OCI-LY1 (cell line): ENCODE measurements at regions not wholly inside any gene's neighbourhood (a gene's known extent, or its start where the extent isn't known, plus 50 kb on each side); places are given as distances from the start of the nearest gene placed in this dataset.

ENCODE experiments used
- H2AFZ ChIP-seq: fragments of 200-600 bp; sonication (generic), shearing (Covaris generic); 2 replicates; pipeline ENCODE4 v1.6.0; 2014; ENCODE audit warnings: antibody characterized with exemption, mild to moderate bottlenecking, low read length
- H3F3A ChIP-seq: fragments of 200-600 bp; sonication (generic), shearing (Covaris generic); 2 replicates; pipeline ENCODE4 v1.6.0; 2014; ENCODE audit warnings: mild to moderate bottlenecking, antibody characterized with exemption, low read length, moderate library complexity; ENCODE audit not compliant: insufficient read depth
- H3K27ac ChIP-seq: fragments of 200-600 bp; sonication (generic); 2 replicates; pipeline ENCODE4 v1.5.1; 2014; ENCODE audit warnings: low read length, mixed run types, mild to moderate bottlenecking, low read depth; ENCODE audit not compliant: poor library complexity, severe bottlenecking
- H3K27me3 ChIP-seq: fragments of 200-600 bp; sonication (generic); 2 replicates; pipeline ENCODE4 v1.6.0; 2014; ENCODE audit warnings: antibody characterized with exemption, mild to moderate bottlenecking, low read length, moderate library complexity; ENCODE audit not compliant: insufficient read depth
- H3K36me3 ChIP-seq: fragments of 200-600 bp; sonication (generic); 2 replicates; pipeline ENCODE4 v1.6.1; 2014; ENCODE audit warnings: mild to moderate bottlenecking, antibody characterized with exemption, low read length, moderate library complexity, mixed read lengths; ENCODE audit not compliant: insufficient read depth
- H3K4me1 ChIP-seq: fragments of 200-600 bp; sonication (generic); 2 replicates; pipeline ENCODE4 v1.5.1; 2014; ENCODE audit warnings: mild to moderate bottlenecking, low read length, moderate library complexity; ENCODE audit not compliant: insufficient read depth, severe bottlenecking
- H3K4me2 ChIP-seq: fragments of 200-600 bp; sonication (generic), shearing (Covaris generic); 2 replicates; pipeline ENCODE4 v1.6.1; 2014; ENCODE audit warnings: low read length
- H3K4me3 ChIP-seq: fragments of 200-600 bp; sonication (generic); 2 replicates; pipeline ENCODE4 v1.5.1; 2014; ENCODE audit warnings: low read length, low read depth, mild to moderate bottlenecking, mixed read lengths; ENCODE audit not compliant: poor library complexity, severe bottlenecking
- H3K79me2 ChIP-seq: fragments of 200-600 bp; shearing (Covaris generic); 2 replicates; pipeline ENCODE4 v1.6.1; 2016; ENCODE audit warnings: mixed run types, low read length, mixed read lengths; ENCODE audit not compliant: insufficient read depth
- H3K9ac ChIP-seq: fragments of 200-600 bp; sonication (generic), shearing (Covaris generic); 2 replicates; pipeline ENCODE4 v1.6.1; 2014; ENCODE audit warnings: mild to moderate bottlenecking, low read length, mixed read lengths
- H3K9me2 ChIP-seq: fragments of 200-600 bp; sonication (generic), shearing (Covaris generic); 2 replicates; pipeline ENCODE4 v1.6.1; 2014; ENCODE audit warnings: low read depth, mild to moderate bottlenecking, low read length, mixed read lengths
- H3K9me3 ChIP-seq: fragments of 200-600 bp; shearing (Covaris generic); 2 replicates; pipeline ENCODE4 v1.6.1; 2014; ENCODE audit warnings: low read length, mixed read lengths
- H4K20me1 ChIP-seq: fragments of 200-600 bp; sonication (generic), shearing (Covaris generic); 2 replicates; pipeline ENCODE4 v1.6.0; 2016; ENCODE audit warnings: mild to moderate bottlenecking, low read length; ENCODE audit not compliant: insufficient read depth
- EZH2 ChIP-seq: fragments of 200-600 bp; sonication (generic), shearing (Covaris generic); IDR thresholded peaks from 2 replicates; pipeline ENCODE4 v1.8.0; 2017; ENCODE audit warnings: borderline replicate concordance, mixed run types, mild to moderate bottlenecking, antibody characterized with exemption, low read length, moderate library complexity, mixed read lengths
- TF ChIP-seq, protein P1 (sequence below): fragments of 200-600 bp; sonication (generic), shearing (Covaris generic); IDR thresholded peaks from 2 replicates; pipeline ENCODE4 v1.5.1; 2017; ENCODE audit warnings: mild to moderate bottlenecking, antibody characterized with exemption, low read length, moderate library complexity, mixed read lengths

DNA sequence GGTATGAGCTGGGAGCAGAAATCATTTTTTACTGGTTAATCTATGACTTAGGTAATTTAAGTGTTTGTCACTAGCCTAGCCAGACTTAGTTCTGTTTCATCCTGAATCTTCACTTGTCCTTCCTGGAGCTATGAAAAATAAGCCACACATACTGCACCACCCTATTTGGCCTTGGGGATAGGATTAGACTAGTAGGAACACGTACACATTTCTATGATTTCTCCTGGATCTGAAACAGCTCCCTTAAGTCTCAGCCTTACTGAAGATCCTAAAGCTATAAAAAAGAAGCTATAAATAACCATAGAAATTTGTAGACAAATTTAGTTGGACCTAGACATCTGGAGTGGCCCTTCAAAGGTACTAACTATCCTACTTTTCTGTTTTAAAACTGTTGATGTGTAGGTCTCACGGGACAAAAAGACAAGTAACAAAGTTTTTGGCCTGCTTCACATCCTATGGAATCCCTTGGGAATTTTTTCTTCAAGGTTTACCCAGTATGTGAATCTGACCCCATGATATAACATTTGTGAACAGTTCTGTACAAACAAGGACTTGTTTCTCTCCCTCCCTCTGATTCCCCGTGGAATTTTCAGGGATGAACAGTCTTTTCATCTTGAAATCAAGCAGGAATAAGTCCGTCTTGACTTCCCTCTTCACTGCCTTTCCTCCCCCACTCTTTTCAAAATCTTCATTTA, 275.0 kb downstream of the FAM76B start:
- H3K27me3 ChIP-seq: no peaks in the 10 kb centered on the region
- no peak for TF ChIP-seq EZH2
- TF ChIP-seq, protein P1, sequence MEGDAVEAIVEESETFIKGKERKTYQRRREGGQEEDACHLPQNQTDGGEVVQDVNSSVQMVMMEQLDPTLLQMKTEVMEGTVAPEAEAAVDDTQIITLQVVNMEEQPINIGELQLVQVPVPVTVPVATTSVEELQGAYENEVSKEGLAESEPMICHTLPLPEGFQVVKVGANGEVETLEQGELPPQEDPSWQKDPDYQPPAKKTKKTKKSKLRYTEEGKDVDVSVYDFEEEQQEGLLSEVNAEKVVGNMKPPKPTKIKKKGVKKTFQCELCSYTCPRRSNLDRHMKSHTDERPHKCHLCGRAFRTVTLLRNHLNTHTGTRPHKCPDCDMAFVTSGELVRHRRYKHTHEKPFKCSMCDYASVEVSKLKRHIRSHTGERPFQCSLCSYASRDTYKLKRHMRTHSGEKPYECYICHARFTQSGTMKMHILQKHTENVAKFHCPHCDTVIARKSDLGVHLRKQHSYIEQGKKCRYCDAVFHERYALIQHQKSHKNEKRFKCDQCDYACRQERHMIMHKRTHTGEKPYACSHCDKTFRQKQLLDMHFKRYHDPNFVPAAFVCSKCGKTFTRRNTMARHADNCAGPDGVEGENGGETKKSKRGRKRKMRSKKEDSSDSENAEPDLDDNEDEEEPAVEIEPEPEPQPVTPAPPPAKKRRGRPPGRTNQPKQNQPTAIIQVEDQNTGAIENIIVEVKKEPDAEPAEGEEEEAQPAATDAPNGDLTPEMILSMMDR: no peak
- no peaks in the 10 kb centered on the region for H3K36me3 ChIP-seq
- H3K4me2 ChIP-seq: no peak overlapping the region
- no peaks in the 10 kb centered on the region for H3K9me2 ChIP-seq
- no peak overlapping the region for H3K27ac ChIP-seq
- H3K4me3 ChIP-seq: no peak overlapping the region
- H2AFZ ChIP-seq: no peak overlapping the region
- H4K20me1 ChIP-seq: no peaks in the 10 kb centered on the region
- H3K79me2 ChIP-seq: no peaks in the 10 kb centered on the region
- no peak overlapping the region for H3K9ac ChIP-seq
- H3K9me3 ChIP-seq: no peaks in the 10 kb centered on the region
- H3K4me1 ChIP-seq: no peaks in the 10 kb centered on the region
- no peaks in the 10 kb centered on the region for H3F3A ChIP-seq

DNA sequence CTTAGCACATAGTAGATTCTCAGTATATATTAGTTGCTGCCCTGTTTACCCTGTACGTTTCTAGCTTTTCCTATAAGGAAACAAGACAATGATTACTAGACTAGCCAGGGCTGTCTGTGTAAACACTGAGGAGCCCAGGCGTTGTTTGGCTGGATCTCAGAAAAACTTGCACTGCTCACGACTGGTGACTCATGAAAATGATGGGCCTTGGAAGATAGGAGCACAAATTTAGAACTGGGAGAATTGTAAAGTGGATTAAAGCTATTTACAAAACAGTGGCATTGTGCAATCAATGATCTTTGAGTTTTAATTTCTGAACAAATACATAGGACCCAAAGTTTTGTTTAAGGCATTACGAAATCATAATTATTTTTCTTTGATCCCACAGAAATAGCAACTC, 276.9 kb downstream of the FAM76B start:
- no peaks in the 10 kb centered on the region for H3K79me2 ChIP-seq
- no peak overlapping the region for H3K4me3 ChIP-seq
- H3K9me2 ChIP-seq: no peaks in the 10 kb centered on the region
- H3K9me3 ChIP-seq: no peaks in the 10 kb centered on the region
- no peaks in the 10 kb centered on the region for H3F3A ChIP-seq
- no peaks in the 10 kb centered on the region for H3K27me3 ChIP-seq
- no peak overlapping the region for H2AFZ ChIP-seq
- no peaks in the 10 kb centered on the region for H3K4me1 ChIP-seq
- no peak overlapping the region for H3K9ac ChIP-seq
- H4K20me1 ChIP-seq: no peaks in the 10 kb centered on the region
- no peak overlapping the region for H3K4me2 ChIP-seq
- TF ChIP-seq, protein P1: no peak
- TF ChIP-seq EZH2: no peak
- H3K36me3 ChIP-seq: no peaks in the 10 kb centered on the region
- H3K27ac ChIP-seq: no peak overlapping the region

DNA sequence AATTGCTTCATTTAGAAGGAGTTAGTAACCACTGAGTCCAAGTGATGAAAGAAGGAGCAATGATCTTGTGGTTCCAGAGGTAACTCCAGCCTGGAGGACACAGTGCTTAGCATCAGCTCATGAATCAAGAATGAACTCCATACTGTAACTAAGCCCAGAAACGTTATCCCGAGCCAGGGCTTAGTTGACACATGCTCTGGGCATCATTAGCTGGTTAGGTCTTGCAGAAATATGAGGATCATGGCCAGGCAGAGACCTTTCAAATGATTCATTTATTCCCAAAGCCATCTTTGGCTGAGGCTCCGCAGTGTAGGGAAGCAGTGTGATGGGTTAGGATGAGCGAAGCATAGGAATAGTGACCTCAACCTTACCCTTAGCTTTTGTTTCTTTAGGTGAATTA, 277.4 kb downstream of the FAM76B start:
- H3K4me1 ChIP-seq: no peaks in the 10 kb centered on the region
- no peak overlapping the region for H3K9ac ChIP-seq
- no peak overlapping the region for H3K27ac ChIP-seq
- H2AFZ ChIP-seq: no peak overlapping the region
- no peaks in the 10 kb centered on the region for H3K9me3 ChIP-seq
- no peak for TF ChIP-seq EZH2
- TF ChIP-seq, protein P1: no peak
- no peaks in the 10 kb centered on the region for H3K79me2 ChIP-seq
- H3K4me2 ChIP-seq: no peak overlapping the region
- H3F3A ChIP-seq: no peaks in the 10 kb centered on the region
- no peaks in the 10 kb centered on the region for H3K27me3 ChIP-seq
- H3K9me2 ChIP-seq: no peaks in the 10 kb centered on the region
- no peak overlapping the region for H3K4me3 ChIP-seq
- no peaks in the 10 kb centered on the region for H4K20me1 ChIP-seq
- no peaks in the 10 kb centered on the region for H3K36me3 ChIP-seq
